NOMO-1 treated with dmso at 0.1 percent for 144 hours (cell line): ENCODE measurements at regions not wholly inside any gene's neighbourhood (a gene's known extent, or its start where the extent isn't known, plus 50 kb on each side); places are given as distances from the start of the nearest gene placed in this dataset.
"Not testable (repeated sequence)": the region's sequence is repeated elsewhere in the genome, so short reads cannot be mapped to it uniquely, and the experiment has no call there.

Experiments used
- DNase-seq: peaks from one replicate; lab custom pipeline; 2025; ENCODE audit not compliant: unreplicated experiment; lab: John Stamatoyannopoulos, UW

GRCh38 chr19:5290336-5291262 lies 50.0 kb downstream of the PTPRS start:
- DNase-seq, result no peak

- DNase-seq, result no peak
Measured at GRCh38 chr19:5289060-5289990, 51.3 kb downstream of the PTPRS start.

GRCh38 chr19:5288347-5288739 lies 52.3 kb downstream of the PTPRS start:
- no peak for DNase-seq

- DNase-seq, result no peak
Measured at GRCh38 chr19:5287066-5287465, 53.5 kb downstream of the PTPRS start.

- no peak for DNase-seq
Measured at GRCh38 chr19:5286465-5287029, 54.1 kb downstream of the PTPRS start.

GRCh38 chr19:5285955-5286354 lies 54.7 kb downstream of the PTPRS start:
- no peak for DNase-seq

- DNase-seq, result no peak
Measured at GRCh38 chr19:5285311-5285710, 55.3 kb downstream of the PTPRS start.

GRCh38 chr19:5282901-5283300 lies 57.7 kb downstream of the PTPRS start:
- DNase-seq, result no peak

- DNase-seq, result no peak
Measured at GRCh38 chr19:5281588-5281987, 59.0 kb downstream of the PTPRS start.

GRCh38 chr19:5275668-5276067 lies 64.9 kb downstream of the PTPRS start:
- DNase-seq, result not testable (repeated sequence)

GRCh38 chr19:5273782-5274181 lies 66.8 kb downstream of the PTPRS start:
- DNase-seq, result no peak

GRCh38 chr19:5271145-5271544 lies 69.5 kb downstream of the PTPRS start:
- DNase-seq, result no peak

GRCh38 chr19:5269926-5270325 lies 70.7 kb downstream of the PTPRS start:
- no peak for DNase-seq

GRCh38 chr19:5269279-5269678 lies 71.3 kb downstream of the PTPRS start:
- no peak for DNase-seq

- DNase-seq, result no peak
Measured at GRCh38 chr19:5268801-5269200, 71.8 kb downstream of the PTPRS start.

- DNase-seq, result no peak
Measured at GRCh38 chr19:5265260-5265659, 75.4 kb downstream of the PTPRS start.

- no peak for DNase-seq
Measured at GRCh38 chr19:5264453-5264852, 76.2 kb downstream of the PTPRS start.

GRCh38 chr19:5263615-5264014 lies 77.0 kb downstream of the PTPRS start:
- DNase-seq, result no peak

- DNase-seq, result peak; percentile 24
Measured at GRCh38 chr19:5262721-5263120, 77.9 kb downstream of the PTPRS start.

GRCh38 chr19:5261156-5261890 lies 79.3 kb downstream of the PTPRS start:
- no peak for DNase-seq
